ENCODE measurements at regions not wholly inside any gene's neighbourhood (a gene's known extent, or its start where the extent isn't known, plus 50 kb on each side); places are given as distances from the start of the nearest gene placed in this dataset.

DNA sequence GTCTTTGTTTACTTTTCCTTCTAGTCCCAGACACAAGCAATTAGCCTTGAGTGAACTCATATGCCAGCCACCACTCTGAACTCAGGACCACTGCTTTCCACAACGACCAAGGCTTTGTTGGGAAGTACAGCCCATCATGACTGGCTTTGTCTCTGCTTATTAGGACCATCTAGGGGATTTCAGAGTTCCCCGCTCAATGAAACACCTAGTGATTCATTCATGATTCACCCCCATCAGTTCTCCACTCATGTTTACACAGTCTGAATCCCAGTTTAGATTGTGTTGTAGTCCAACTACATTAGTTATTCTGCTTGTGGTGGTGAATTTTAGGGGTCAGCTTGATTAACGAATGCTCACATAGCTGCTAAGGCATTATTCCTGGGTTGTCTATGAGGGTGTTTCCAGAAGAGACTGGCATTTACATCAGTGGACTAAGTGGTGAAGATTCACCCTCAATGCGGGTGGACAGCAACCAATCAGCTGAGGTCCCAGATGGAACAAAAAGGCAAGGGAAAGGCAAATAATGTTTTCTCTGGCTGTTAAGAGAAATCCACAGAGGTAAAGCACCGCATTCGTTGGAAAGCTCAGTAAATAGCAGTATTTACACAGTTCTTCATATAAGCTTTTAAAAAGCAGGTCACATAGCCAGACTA, 122.7 kb downstream of the RGS21 start:
- Mint-ChIP-seq H3K27ac (ENCODE audit: unreplicated experiment) (no peak overlapping the region), H3K27me3 (ENCODE audit: low read depth) (no peaks in the 10 kb centered on the region), H3K4me3 (no peak overlapping the region), H3K4me1 (peaks cover 27% of the 10 kb centered on the region), H3K9me3 (peaks cover 4% of the 10 kb centered on the region), H3K36me3 (ENCODE audit: low read depth) (peaks cover 3% of the 10 kb centered on the region)
- TF ChIP-seq, protein P1, sequence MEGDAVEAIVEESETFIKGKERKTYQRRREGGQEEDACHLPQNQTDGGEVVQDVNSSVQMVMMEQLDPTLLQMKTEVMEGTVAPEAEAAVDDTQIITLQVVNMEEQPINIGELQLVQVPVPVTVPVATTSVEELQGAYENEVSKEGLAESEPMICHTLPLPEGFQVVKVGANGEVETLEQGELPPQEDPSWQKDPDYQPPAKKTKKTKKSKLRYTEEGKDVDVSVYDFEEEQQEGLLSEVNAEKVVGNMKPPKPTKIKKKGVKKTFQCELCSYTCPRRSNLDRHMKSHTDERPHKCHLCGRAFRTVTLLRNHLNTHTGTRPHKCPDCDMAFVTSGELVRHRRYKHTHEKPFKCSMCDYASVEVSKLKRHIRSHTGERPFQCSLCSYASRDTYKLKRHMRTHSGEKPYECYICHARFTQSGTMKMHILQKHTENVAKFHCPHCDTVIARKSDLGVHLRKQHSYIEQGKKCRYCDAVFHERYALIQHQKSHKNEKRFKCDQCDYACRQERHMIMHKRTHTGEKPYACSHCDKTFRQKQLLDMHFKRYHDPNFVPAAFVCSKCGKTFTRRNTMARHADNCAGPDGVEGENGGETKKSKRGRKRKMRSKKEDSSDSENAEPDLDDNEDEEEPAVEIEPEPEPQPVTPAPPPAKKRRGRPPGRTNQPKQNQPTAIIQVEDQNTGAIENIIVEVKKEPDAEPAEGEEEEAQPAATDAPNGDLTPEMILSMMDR (conservative IDR thresholded peaks at IDR 0.05), result no peak
- DNase-seq (ENCODE audit: low read depth, low spot score), result no peak

- Mint-ChIP-seq H3K4me1 (peaks cover 17% of the 10 kb centered on the region), H3K9me3 (no peaks in the 10 kb centered on the region), H3K27ac (ENCODE audit: unreplicated experiment) (no peak overlapping the region), H3K4me3 (no peak overlapping the region), H3K27me3 (ENCODE audit: low read depth) (no peaks in the 10 kb centered on the region), H3K36me3 (ENCODE audit: low read depth) (no peaks in the 10 kb centered on the region)
- TF ChIP-seq, protein P1 (conservative IDR thresholded peaks at IDR 0.05), result no peak
- no peak for DNase-seq (ENCODE audit: low read depth, low spot score)
Measured at GRCh38 chr1:192441492-192441891, 124.7 kb downstream of the RGS21 start.

GRCh38 chr1:192442736-192443135, 125.9 kb downstream of the RGS21 start:
- Mint-ChIP-seq H3K4me1 (peaks cover 4% of the 10 kb centered on the region), H3K9me3 (no peaks in the 10 kb centered on the region), H3K4me3 (no peak overlapping the region), H3K27ac (ENCODE audit: unreplicated experiment) (no peak overlapping the region), H3K36me3 (ENCODE audit: low read depth) (no peaks in the 10 kb centered on the region), H3K27me3 (ENCODE audit: low read depth) (no peaks in the 10 kb centered on the region)
- no peak for DNase-seq (ENCODE audit: low read depth, low spot score)
- TF ChIP-seq, protein P1 (conservative IDR thresholded peaks at IDR 0.05), result no peak

- Mint-ChIP-seq H3K36me3 (ENCODE audit: low read depth) (no peaks in the 10 kb centered on the region), H3K4me3 (no peak overlapping the region), H3K9me3 (no peaks in the 10 kb centered on the region), H3K4me1 (no peaks in the 10 kb centered on the region), H3K27me3 (ENCODE audit: low read depth) (peaks cover 5% of the 10 kb centered on the region), H3K27ac (ENCODE audit: unreplicated experiment) (no peak overlapping the region)
- no peak for DNase-seq (ENCODE audit: low read depth, low spot score)
- TF ChIP-seq, protein P1 (conservative IDR thresholded peaks at IDR 0.05), result no peak
Measured at GRCh38 chr1:192443616-192444015, 126.8 kb downstream of the RGS21 start.

DNA sequence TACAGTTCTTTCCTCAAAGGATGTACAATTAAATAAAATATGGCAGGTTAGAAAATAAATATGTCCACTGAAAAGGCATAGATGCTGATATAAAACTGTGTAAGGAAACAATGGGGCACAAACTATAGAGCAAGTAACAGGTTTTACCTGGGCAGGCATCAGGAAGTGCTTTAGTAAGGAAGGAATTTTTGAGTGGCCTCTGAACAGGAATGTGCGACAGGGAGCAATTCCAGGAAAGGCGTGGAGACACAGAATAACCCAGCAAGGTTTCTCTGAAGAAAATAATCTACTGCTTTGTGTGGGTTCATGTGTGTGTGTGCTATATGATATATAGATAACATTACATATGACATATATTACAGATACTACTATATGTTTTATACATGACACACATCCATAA, 128.4 kb downstream of the RGS21 start:
- H3K27ac Mint-ChIP-seq (ENCODE audit: unreplicated experiment), result no peak overlapping the region
- no peaks in the 10 kb centered on the region for H3K9me3 Mint-ChIP-seq
- no peak for DNase-seq (ENCODE audit: low read depth, low spot score)
- TF ChIP-seq, protein P1 (conservative IDR thresholded peaks at IDR 0.05), result no peak
- no peaks in the 10 kb centered on the region for H3K36me3 Mint-ChIP-seq (ENCODE audit: low read depth)
- H3K27me3 Mint-ChIP-seq (ENCODE audit: low read depth), result peaks cover 5% of the 10 kb centered on the region
- no peaks in the 10 kb centered on the region for H3K4me1 Mint-ChIP-seq
- H3K4me3 Mint-ChIP-seq, result no peak overlapping the region

Measured in neural crest cell (in vitro differentiated cells).